OCI-LY1 (cell line): ENCODE measurements at regions not wholly inside any gene's neighbourhood (a gene's known extent, or its start where the extent isn't known, plus 50 kb on each side); places are given as distances from the start of the nearest gene placed in this dataset.

Source experiments
- EZH2 ChIP-seq: fragments of 200-600 bp; sonication (generic), shearing (Covaris generic); IDR thresholded peaks from 2 replicates; pipeline ENCODE4 v1.8.0; 2017; ENCODE audit warnings: borderline replicate concordance, mixed run types, mild to moderate bottlenecking, antibody characterized with exemption, low read length, moderate library complexity, mixed read lengths
- TF ChIP-seq, protein P1 (sequence below): fragments of 200-600 bp; sonication (generic), shearing (Covaris generic); IDR thresholded peaks from 2 replicates; pipeline ENCODE4 v1.5.1; 2017; ENCODE audit warnings: mild to moderate bottlenecking, antibody characterized with exemption, low read length, moderate library complexity, mixed read lengths

DNA sequence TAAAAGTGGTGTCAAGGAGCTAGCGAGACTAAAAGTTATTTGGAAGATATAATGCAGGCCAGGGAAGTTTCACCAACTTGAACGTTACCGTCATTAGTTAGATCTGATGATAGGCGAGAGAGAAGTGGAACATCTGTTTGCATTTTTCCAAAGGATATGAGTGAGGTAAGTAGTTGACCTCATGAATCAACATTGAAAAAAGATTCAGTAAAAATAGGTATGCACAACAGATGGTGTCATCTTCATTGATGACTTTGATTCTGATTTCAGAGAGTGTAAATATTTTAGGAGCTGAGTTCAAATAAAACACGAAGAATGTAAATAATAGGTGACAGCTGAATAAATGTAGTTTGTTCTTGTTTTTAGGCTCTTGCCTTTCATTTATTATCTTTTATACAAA is 998.9 kb upstream of the CDH6 start:
- TF ChIP-seq, protein P1, sequence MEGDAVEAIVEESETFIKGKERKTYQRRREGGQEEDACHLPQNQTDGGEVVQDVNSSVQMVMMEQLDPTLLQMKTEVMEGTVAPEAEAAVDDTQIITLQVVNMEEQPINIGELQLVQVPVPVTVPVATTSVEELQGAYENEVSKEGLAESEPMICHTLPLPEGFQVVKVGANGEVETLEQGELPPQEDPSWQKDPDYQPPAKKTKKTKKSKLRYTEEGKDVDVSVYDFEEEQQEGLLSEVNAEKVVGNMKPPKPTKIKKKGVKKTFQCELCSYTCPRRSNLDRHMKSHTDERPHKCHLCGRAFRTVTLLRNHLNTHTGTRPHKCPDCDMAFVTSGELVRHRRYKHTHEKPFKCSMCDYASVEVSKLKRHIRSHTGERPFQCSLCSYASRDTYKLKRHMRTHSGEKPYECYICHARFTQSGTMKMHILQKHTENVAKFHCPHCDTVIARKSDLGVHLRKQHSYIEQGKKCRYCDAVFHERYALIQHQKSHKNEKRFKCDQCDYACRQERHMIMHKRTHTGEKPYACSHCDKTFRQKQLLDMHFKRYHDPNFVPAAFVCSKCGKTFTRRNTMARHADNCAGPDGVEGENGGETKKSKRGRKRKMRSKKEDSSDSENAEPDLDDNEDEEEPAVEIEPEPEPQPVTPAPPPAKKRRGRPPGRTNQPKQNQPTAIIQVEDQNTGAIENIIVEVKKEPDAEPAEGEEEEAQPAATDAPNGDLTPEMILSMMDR, result no peak
- TF ChIP-seq EZH2, result no peak
